ENCODE measurements at regions not wholly inside any gene's neighbourhood (a gene's known extent, or its start where the extent isn't known, plus 50 kb on each side); places are given as distances from the start of the nearest gene placed in this dataset.

- Histone ChIP-seq H3K4me1 (ENCODE audit: control insufficient read depth in 1 of 2, insufficient read depth in 2 of 2, low read depth in 1 of 2, low read length in 1 of 2) (peaks cover 11 to 46% of the 10 kb centered on the region in 2 experiments), H3F3A (replicated peaks; ENCODE audit: insufficient read depth) (peaks cover 52% of the 10 kb centered on the region), H3K36me3 (replicated peaks in 1 of 2; ENCODE audit: control insufficient read depth in 1 of 2, insufficient read depth in 2 of 2, low read length in 1 of 2) (peaks cover 15 to 35% of the 10 kb centered on the region in 2 experiments), H3K27me3 (ENCODE audit: insufficient read depth) (no peaks in the 10 kb centered on the region), H3K9me3 (no peaks in the 10 kb centered on the region), H3K4me3 (ENCODE audit: low read depth in 2 of 2, low read length in 1 of 2) (no peak overlapping the region), H4K20me1 (ENCODE audit: insufficient read depth) (no peaks in the 10 kb centered on the region), H3K9ac (peak overlapping the region; percentile 52; the same call in 1 of the 2 replicates), H3K4me2 (peak overlapping the region; percentile 12; the same call in 1 of the 2 replicates), H2AFZ (ENCODE audit: low read depth) (no peak overlapping the region), H3K27ac (ENCODE audit: low read depth in 2 of 2, low read length in 1 of 2) (peak overlapping the region; percentile 78 to 84), H3K9me2 (no peaks in the 10 kb centered on the region), H3K79me2 (ENCODE audit: insufficient read depth) (peaks cover 42% of the 10 kb centered on the region; the same call in 1 of the 2 replicates)
- no peak for DNase-seq
- POLR2A ChIA-PET, result interaction anchor here (0.9 kb wide), 1 partner anchor 14 kb away, joined by 4 read pairs; no protein-coding TSS in a partner anchor
- 88% methylated on average over 6 of the region's 6 CpGs for WGBS (ENCODE audit: low lambda C conversion rate)
- CTCF ChIA-PET, result interaction anchor here (1.0 to 1.6 kb wide), 3 partner anchors 20 to 49 kb away, joined by 3 read pairs; no protein-coding TSS in a partner anchor
- TF ChIP-seq PBX3 (IDR thresholded peaks at IDR 0.05) (peak; percentile 30; the same call in 1 of the 2 replicates), USF2 (IDR thresholded peaks at IDR 0.05; ENCODE audit: borderline replicate concordance, low read depth, low read length) (0 out of 2 replicates have a peak, but pooled peaks have one; percentile 2), RFX5 (IDR thresholded peaks at IDR 0.05; ENCODE audit: low read length) (no peak), ZBTB33 (IDR thresholded peaks at IDR 0.05; ENCODE audit: borderline replicate concordance, low read depth) (no peak), SMC3 (IDR thresholded peaks at IDR 0.05; ENCODE audit: low read depth, low read length) (no peak)
- TF ChIP-seq, protein P1, sequence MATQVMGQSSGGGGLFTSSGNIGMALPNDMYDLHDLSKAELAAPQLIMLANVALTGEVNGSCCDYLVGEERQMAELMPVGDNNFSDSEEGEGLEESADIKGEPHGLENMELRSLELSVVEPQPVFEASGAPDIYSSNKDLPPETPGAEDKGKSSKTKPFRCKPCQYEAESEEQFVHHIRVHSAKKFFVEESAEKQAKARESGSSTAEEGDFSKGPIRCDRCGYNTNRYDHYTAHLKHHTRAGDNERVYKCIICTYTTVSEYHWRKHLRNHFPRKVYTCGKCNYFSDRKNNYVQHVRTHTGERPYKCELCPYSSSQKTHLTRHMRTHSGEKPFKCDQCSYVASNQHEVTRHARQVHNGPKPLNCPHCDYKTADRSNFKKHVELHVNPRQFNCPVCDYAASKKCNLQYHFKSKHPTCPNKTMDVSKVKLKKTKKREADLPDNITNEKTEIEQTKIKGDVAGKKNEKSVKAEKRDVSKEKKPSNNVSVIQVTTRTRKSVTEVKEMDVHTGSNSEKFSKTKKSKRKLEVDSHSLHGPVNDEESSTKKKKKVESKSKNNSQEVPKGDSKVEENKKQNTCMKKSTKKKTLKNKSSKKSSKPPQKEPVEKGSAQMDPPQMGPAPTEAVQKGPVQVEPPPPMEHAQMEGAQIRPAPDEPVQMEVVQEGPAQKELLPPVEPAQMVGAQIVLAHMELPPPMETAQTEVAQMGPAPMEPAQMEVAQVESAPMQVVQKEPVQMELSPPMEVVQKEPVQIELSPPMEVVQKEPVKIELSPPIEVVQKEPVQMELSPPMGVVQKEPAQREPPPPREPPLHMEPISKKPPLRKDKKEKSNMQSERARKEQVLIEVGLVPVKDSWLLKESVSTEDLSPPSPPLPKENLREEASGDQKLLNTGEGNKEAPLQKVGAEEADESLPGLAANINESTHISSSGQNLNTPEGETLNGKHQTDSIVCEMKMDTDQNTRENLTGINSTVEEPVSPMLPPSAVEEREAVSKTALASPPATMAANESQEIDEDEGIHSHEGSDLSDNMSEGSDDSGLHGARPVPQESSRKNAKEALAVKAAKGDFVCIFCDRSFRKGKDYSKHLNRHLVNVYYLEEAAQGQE (IDR thresholded peaks at IDR 0.05; ENCODE audit: low read depth, low read length), result no peak
Observed at GRCh38 chr17:63364944-63365343, 81.2 kb downstream of the CYB561 start.
